Neural cell (in vitro differentiated cells): ENCODE measurements at regions not wholly inside any gene's neighbourhood (a gene's known extent, or its start where the extent isn't known, plus 50 kb on each side); places are given as distances from the start of the nearest gene placed in this dataset.

Source experiments
- H2AFZ ChIP-seq: fragments of 200-600, 300-800 bp; sonication (generic), shearing (Covaris generic); 2 replicates; pipeline ENCODE4 v1.6.0; 2014; ENCODE audit warnings: low read depth, mild to moderate bottlenecking, antibody characterized with exemption, low read length, moderate library complexity
- H3F3A ChIP-seq: fragments of 200-600 bp; shearing (Covaris generic); 2 replicates; pipeline ENCODE4 v1.6.1; 2016; ENCODE audit warnings: mild to moderate bottlenecking, moderate library complexity, mixed read lengths, antibody characterized with exemption, low read length; ENCODE audit not compliant: insufficient read depth, poor library complexity, severe bottlenecking
- H3K27ac ChIP-seq: fragments of 200-600, 300-800 bp; sonication (generic), shearing (Covaris generic); 2 replicates; pipeline ENCODE4 v1.5.1; 2014; ENCODE audit warnings: mild to moderate bottlenecking, low read length, moderate library complexity
- H3K27me3 ChIP-seq: fragments of 300-800, 200-600 bp; sonication (generic), shearing (Covaris generic); 2 replicates; pipeline ENCODE4 v1.6.0; 2014; ENCODE audit warnings: mild to moderate bottlenecking, low read depth, low read length, moderate library complexity; ENCODE audit not compliant: insufficient read depth
- H3K36me3 ChIP-seq: fragments of 300-800, 200-600 bp; sonication (generic), shearing (Covaris generic); 2 replicates; pipeline ENCODE4 v1.5.1; 2014; ENCODE audit warnings: mild to moderate bottlenecking, antibody characterized with exemption, low read length, moderate library complexity; ENCODE audit not compliant: insufficient read depth
- H3K4me2 ChIP-seq: fragments of 300-800, 200-600 bp; sonication (generic), shearing (Covaris generic); 2 replicates; pipeline ENCODE4 v1.6.0; 2014; ENCODE audit warnings: mild to moderate bottlenecking, low read length
- H3K4me3 ChIP-seq: fragments of 300-800, 200-600 bp; sonication (generic), shearing (Covaris generic); 2 replicates; pipeline ENCODE4 v1.5.1; 2014; ENCODE audit warnings: mild to moderate bottlenecking, low read length, moderate library complexity
- H3K79me2 ChIP-seq: fragments of 200-600 bp; shearing (Covaris generic); replicated peaks from 2 replicates; pipeline ENCODE4 v1.6.0; 2014; ENCODE audit warnings: mild to moderate bottlenecking, low read length, moderate library complexity; ENCODE audit not compliant: insufficient read depth
- H3K9ac ChIP-seq: fragments of 300-800, 200-600 bp; sonication (generic), shearing (Covaris generic); 2 replicates; pipeline ENCODE4 v1.6.1; 2016; ENCODE audit warnings: mild to moderate bottlenecking, low read length, mixed read lengths
- H3K9me2 ChIP-seq: fragments of 200-600 bp; shearing (Covaris generic); 2 replicates; pipeline ENCODE4 v1.6.1; 2016; ENCODE audit warnings: mild to moderate bottlenecking, low read length, mixed read lengths; ENCODE audit not compliant: insufficient read depth
- H3K9me3 ChIP-seq: fragments of 200-600, 300-800 bp; sonication (generic), shearing (Covaris generic); 2 replicates; pipeline ENCODE4 v1.6.1; 2016; ENCODE audit warnings: mild to moderate bottlenecking, mixed run types, low read length, moderate library complexity, mixed read lengths
- H4K20me1 ChIP-seq: fragments of 200-600 bp; shearing (Covaris generic); 2 replicates; pipeline ENCODE4 v1.6.1; 2016; ENCODE audit warnings: mild to moderate bottlenecking, mixed run types; ENCODE audit not compliant: insufficient read depth
- EP300 ChIP-seq: fragments of 450-650 bp; conservative IDR thresholded peaks from 2 replicates; pipeline ENCODE4 v1.6.1; 2014; ENCODE audit warnings: antibody characterized with exemption, mild to moderate bottlenecking, moderate library complexity; ENCODE audit not compliant: poor library complexity, severe bottlenecking
- EZH2 ChIP-seq: fragments of 200-600, 300-800 bp; shearing (Covaris generic), sonication (generic); IDR thresholded peaks from 2 replicates; pipeline ENCODE4 v1.6.1; 2014; ENCODE audit warnings: antibody characterized with exemption, low read length, borderline replicate concordance, mild to moderate bottlenecking; ENCODE audit not compliant: insufficient read depth, poor library complexity, severe bottlenecking
- MXI1 ChIP-seq: fragments of 450-650 bp; conservative IDR thresholded peaks from 2 replicates; pipeline ENCODE4 v1.6.1; 2014; ENCODE audit warnings: antibody characterized with exemption, mild to moderate bottlenecking; ENCODE audit not compliant: poor library complexity, severe bottlenecking
- POLR2AphosphoS5 ChIP-seq: IDR thresholded peaks from 2 replicates; pipeline ENCODE4 v1.6.1; 2012
- RAD21 ChIP-seq: fragments of 450-650 bp; conservative IDR thresholded peaks from 2 replicates; pipeline ENCODE4 v1.6.1; 2014; ENCODE audit warnings: antibody characterized with exemption, mild to moderate bottlenecking, moderate library complexity
- SMC3 ChIP-seq: fragments of 450-650 bp; conservative IDR thresholded peaks from 2 replicates; pipeline ENCODE4 v1.6.1; 2014; ENCODE audit warnings: antibody characterized with exemption, mild to moderate bottlenecking, moderate library complexity; ENCODE audit not compliant: poor library complexity
- TAF1 ChIP-seq: IDR thresholded peaks from 2 replicates; pipeline ENCODE4 v1.6.1; 2012; ENCODE audit warnings: low read depth
- TF ChIP-seq, protein P1 (sequence below): IDR thresholded peaks from 2 replicates; pipeline ENCODE4 v1.6.1; 2012; ENCODE audit warnings: borderline replicate concordance
- TF ChIP-seq, protein P2 (sequence below): fragments of 450-650 bp; IDR thresholded peaks from 2 replicates; pipeline ENCODE4 v1.5.1; 2014; ENCODE audit warnings: antibody characterized with exemption, mild to moderate bottlenecking, moderate library complexity; ENCODE audit not compliant: poor library complexity, severe bottlenecking

DNA sequence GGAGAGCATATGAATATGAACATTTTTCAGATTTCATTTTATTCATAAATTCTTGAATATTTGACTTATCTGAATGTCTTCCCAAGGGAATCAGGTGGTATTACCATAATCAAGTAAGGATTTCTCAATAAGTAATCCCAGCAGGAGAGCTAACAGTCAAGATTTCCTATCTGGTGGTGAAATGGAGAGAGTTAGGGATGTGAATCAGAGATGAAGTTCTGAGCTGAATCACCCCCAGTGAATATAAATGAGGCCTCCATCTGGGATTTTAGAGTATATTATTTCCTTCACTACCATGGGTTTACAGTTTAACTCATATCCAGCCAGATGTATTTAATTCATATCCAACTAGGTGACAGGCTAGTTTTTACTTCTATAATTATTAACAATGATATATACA is 61.5 kb upstream of the RGS2 start:
- Histone ChIP-seq H3K9ac (no peak overlapping the region), H2AFZ (no peak overlapping the region), H3K4me3 (no peak overlapping the region), H3K27ac (peak overlapping the region; percentile 44), H3K27me3 (no peaks in the 10 kb centered on the region), H3F3A (no peaks in the 10 kb centered on the region), H3K36me3 (no peaks in the 10 kb centered on the region), H3K79me2 (no peaks in the 10 kb centered on the region), H4K20me1 (no peaks in the 10 kb centered on the region), H3K9me3 (no peaks in the 10 kb centered on the region), H3K9me2 (no peaks in the 10 kb centered on the region), H3K4me2 (no peak overlapping the region)
- TF ChIP-seq POLR2AphosphoS5 (no peak), TAF1 (no peak), SMC3 (no peak), RAD21 (no peak), MXI1 (no peak)
- TF ChIP-seq, protein P1, sequence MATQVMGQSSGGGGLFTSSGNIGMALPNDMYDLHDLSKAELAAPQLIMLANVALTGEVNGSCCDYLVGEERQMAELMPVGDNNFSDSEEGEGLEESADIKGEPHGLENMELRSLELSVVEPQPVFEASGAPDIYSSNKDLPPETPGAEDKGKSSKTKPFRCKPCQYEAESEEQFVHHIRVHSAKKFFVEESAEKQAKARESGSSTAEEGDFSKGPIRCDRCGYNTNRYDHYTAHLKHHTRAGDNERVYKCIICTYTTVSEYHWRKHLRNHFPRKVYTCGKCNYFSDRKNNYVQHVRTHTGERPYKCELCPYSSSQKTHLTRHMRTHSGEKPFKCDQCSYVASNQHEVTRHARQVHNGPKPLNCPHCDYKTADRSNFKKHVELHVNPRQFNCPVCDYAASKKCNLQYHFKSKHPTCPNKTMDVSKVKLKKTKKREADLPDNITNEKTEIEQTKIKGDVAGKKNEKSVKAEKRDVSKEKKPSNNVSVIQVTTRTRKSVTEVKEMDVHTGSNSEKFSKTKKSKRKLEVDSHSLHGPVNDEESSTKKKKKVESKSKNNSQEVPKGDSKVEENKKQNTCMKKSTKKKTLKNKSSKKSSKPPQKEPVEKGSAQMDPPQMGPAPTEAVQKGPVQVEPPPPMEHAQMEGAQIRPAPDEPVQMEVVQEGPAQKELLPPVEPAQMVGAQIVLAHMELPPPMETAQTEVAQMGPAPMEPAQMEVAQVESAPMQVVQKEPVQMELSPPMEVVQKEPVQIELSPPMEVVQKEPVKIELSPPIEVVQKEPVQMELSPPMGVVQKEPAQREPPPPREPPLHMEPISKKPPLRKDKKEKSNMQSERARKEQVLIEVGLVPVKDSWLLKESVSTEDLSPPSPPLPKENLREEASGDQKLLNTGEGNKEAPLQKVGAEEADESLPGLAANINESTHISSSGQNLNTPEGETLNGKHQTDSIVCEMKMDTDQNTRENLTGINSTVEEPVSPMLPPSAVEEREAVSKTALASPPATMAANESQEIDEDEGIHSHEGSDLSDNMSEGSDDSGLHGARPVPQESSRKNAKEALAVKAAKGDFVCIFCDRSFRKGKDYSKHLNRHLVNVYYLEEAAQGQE: peak; percentile 25
- TF ChIP-seq, protein P2, sequence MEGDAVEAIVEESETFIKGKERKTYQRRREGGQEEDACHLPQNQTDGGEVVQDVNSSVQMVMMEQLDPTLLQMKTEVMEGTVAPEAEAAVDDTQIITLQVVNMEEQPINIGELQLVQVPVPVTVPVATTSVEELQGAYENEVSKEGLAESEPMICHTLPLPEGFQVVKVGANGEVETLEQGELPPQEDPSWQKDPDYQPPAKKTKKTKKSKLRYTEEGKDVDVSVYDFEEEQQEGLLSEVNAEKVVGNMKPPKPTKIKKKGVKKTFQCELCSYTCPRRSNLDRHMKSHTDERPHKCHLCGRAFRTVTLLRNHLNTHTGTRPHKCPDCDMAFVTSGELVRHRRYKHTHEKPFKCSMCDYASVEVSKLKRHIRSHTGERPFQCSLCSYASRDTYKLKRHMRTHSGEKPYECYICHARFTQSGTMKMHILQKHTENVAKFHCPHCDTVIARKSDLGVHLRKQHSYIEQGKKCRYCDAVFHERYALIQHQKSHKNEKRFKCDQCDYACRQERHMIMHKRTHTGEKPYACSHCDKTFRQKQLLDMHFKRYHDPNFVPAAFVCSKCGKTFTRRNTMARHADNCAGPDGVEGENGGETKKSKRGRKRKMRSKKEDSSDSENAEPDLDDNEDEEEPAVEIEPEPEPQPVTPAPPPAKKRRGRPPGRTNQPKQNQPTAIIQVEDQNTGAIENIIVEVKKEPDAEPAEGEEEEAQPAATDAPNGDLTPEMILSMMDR: no peak

DNA sequence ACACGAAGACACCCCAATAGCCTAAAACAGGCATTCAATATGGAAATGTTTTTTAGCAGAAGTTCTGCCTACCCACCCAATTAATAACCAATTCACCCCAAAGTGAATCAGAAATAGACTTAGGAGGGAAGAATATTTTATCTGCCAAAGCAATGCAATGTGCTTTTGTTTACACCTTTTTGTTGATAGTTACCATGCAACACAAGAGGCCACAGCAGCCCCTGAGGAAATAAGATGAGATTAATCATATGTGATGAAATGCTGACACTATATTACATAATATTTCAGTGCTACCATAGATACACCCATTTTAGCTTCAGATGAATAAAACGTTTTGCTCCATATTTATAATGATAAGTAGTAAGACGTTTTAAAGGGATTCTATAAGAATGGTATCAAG is 60.9 kb upstream of the RGS2 start:
- no peaks in the 10 kb centered on the region for H4K20me1 ChIP-seq
- no peaks in the 10 kb centered on the region for H3K9me3 ChIP-seq
- H3K9me2 ChIP-seq: no peaks in the 10 kb centered on the region
- no peaks in the 10 kb centered on the region for H3K79me2 ChIP-seq
- no peaks in the 10 kb centered on the region for H3K36me3 ChIP-seq
- no peaks in the 10 kb centered on the region for H3F3A ChIP-seq
- H3K9ac ChIP-seq: no peak overlapping the region
- no peak overlapping the region for H3K4me3 ChIP-seq
- no peak overlapping the region for H2AFZ ChIP-seq
- H3K27me3 ChIP-seq: no peaks in the 10 kb centered on the region
- no peak for TF ChIP-seq POLR2AphosphoS5
- TF ChIP-seq SMC3: no peak
- TF ChIP-seq, protein P1: no peak
- no peak for TF ChIP-seq EZH2
- no peak for TF ChIP-seq TAF1
- no peak for TF ChIP-seq MXI1
- TF ChIP-seq RAD21: no peak
- TF ChIP-seq, protein P2: no peak
- no peak for TF ChIP-seq EP300
- peak overlapping the region; percentile 44 for H3K27ac ChIP-seq
- no peak overlapping the region for H3K4me2 ChIP-seq
